Activated CD4-positive, alpha-beta T cell treated with anti-CD3 and anti-CD28 coated beads, Interleukin-2, amount 50 U/mL, for 1 hour (primary cell): ENCODE measurements at regions not wholly inside any gene's neighbourhood (a gene's known extent, or its start where the extent isn't known, plus 50 kb on each side); places are given as distances from the start of the nearest gene placed in this dataset.
"Not testable (repeated sequence)": the region's sequence is repeated elsewhere in the genome, so short reads cannot be mapped to it uniquely, and the experiment has no call there.

ENCODE experiments used
- DNase-seq: peaks from one replicate; pipeline ENCODE4 v3.0.0-alpha.2; 2020

- no peak for DNase-seq
Measured at GRCh38 chr12:68984796-68985573, 52.0 kb upstream of the CPM start.

- not testable (repeated sequence) for DNase-seq
Measured at GRCh38 chr12:68997526-68997925, 64.6 kb upstream of the CPM start.

- DNase-seq: no peak
Measured at GRCh38 chr12:68998041-68998440, 65.1 kb upstream of the CPM start.

- no peak for DNase-seq
Measured at GRCh38 chr12:69000074-69000473, 67.1 kb upstream of the CPM start.

- no peak for DNase-seq
Measured at GRCh38 chr12:69000540-69001243, 67.7 kb upstream of the CPM start.

DNA sequence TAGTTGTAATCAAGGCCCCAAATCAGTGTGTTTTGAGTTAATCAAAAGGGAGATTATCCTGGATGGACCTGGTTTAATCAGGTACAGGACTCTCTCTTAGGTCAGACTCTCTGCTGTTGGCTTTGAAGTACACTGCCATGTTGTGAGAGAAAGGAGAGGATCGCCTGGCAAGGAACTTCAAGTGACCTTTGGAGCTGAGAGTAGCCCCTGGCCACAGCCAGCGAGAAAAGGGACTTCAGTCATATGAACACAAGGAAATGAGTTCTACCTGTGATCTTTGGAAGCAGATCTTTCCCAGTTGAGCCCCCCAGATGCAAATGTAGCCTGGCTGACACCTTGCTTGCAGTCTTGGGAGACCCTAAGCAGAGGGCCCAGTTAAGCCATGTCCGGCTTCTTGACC, 68.3 kb upstream of the CPM start:
- no peak for DNase-seq

- no peak for DNase-seq
Measured at GRCh38 chr12:69002969-69003368, 70.0 kb upstream of the CPM start.

- DNase-seq: no peak
Measured at GRCh38 chr12:69003991-69004390, 71.0 kb upstream of the CPM start.

GRCh38 chr12:69007101-69007854, 74.3 kb upstream of the CPM start:
- no peak for DNase-seq

GRCh38 chr12:69007855-69008351, 74.9 kb upstream of the CPM start:
- DNase-seq: no peak

GRCh38 chr12:69008520-69008919, 75.5 kb upstream of the CPM start:
- no peak for DNase-seq

DNA sequence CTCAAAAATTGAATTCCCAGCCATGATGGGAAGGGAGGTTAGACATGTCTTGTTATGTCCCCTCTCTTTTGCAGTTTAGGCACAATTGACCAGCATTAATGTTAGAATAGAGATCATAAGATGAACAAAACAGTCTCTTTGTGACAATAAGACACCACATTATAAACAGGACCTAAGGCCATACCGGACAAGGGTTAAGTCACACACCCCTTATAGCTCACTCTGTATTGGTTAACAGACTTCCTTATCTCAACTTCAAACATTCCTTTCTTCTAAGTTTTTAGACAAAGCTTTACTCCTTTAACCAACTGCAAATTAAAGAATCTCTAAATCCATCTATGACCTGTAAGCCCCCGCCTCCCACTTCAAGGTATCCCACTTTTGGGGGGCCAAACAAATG, 81.1 kb upstream of the CPM start:
- DNase-seq: no peak

- no peak for DNase-seq
Measured at GRCh38 chr12:69015017-69015416, 82.0 kb upstream of the CPM start.

DNA sequence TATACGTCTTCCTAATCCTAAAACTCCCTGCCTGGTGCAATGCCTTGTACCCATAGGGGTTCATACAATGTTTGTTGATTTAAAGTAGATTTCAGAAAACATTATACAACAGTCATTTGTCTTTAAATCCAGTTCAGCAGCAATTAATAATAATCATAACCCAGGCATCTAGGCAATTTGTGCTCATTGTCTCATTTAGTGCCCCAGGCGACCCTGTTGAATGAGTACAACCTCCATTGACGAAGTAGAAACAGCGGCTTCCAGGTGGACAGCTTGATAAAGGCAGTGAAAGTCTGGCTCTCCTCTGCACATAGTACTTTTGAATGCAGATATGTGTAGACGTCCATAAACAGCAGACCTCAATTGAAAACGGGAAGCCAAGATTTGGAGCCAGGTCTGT, 82.9 kb upstream of the CPM start:
- DNase-seq: no peak

- no peak for DNase-seq
Measured at GRCh38 chr12:69019082-69019481, 86.1 kb upstream of the CPM start.

DNA sequence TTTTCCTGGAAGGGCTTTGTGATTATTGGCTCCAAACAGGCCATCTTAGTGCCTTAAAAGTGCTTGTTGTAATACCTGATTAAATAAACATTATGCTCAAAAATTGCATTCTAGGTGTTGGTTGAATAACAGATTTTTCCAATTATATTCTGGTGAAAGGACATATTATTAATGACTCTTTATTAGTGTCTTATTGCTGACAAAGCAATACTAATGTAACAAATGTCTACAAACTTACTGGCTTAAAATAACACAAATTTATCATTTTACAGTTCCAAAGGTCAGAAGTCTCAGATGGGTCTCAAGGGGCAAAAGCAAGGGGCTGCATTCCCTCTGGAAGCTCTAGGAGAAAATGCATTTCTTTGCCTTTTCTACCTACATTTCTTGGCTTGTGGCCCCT, 86.9 kb upstream of the CPM start:
- DNase-seq: no peak

DNA sequence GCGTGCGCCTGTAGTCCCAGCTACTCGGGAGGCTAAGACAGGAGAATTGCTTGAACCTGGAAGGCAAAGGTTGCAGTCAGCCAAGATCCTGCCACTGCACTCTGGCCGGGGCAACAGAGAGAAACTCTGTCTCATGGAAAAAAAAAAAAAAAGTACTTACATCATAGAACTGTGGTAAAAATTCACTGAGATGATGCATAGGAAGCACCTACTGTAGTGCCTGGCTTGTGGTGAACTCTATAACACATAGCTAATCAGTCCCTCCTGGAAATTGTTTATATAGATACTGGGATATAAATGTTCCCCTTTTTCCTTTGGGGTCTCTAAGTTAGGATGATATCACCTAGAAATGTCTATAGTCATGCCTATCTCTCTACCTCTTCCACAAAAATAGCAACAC, 89.7 kb upstream of the CPM start:
- no peak for DNase-seq

- no peak for DNase-seq
Measured at GRCh38 chr12:69023840-69024239, 90.9 kb upstream of the CPM start.

DNA sequence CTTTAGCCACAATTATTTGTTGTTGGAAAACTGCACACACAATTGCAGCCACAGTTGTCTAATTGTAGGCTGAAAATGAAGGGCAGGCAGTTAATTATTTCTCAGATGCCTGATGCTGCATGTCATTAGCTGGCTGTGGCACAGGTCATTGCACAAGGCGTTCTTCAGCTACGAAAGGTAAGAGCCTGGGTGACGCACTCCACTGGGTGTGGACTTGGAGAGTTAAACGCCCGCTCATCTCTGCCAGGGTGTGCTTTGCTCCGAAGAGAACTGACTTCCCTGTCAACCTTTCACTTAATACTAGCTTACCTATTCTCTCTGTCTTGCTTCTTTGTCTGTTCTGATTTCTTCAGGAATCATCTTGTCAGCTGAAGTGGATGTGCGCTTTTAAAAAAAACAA, 91.4 kb upstream of the CPM start:
- DNase-seq: no peak

- DNase-seq: no peak
Measured at GRCh38 chr12:69024907-69025306, 91.9 kb upstream of the CPM start.

DNA sequence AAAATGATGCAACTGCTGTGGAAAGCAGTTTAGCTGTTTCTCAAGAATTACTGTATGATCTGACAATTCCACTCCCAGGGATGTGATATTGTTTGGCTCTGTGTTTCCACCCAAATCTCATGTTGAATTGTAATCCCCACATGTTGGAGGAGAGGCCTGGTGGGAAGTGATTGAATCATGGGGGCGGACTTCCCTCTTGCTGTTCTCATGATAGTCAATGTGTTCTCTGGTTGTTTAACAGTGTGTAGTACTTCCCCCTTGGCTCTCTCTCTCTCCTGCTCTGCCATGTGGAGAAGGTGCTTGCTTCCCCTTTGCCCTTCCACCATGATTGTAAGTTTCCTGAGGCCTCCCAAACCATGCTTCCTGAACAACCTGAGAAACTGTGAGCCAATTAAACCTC, 93.4 kb upstream of the CPM start:
- DNase-seq: no peak

- no peak for DNase-seq
Measured at GRCh38 chr12:69027411-69027881, 94.5 kb upstream of the CPM start.

DNA sequence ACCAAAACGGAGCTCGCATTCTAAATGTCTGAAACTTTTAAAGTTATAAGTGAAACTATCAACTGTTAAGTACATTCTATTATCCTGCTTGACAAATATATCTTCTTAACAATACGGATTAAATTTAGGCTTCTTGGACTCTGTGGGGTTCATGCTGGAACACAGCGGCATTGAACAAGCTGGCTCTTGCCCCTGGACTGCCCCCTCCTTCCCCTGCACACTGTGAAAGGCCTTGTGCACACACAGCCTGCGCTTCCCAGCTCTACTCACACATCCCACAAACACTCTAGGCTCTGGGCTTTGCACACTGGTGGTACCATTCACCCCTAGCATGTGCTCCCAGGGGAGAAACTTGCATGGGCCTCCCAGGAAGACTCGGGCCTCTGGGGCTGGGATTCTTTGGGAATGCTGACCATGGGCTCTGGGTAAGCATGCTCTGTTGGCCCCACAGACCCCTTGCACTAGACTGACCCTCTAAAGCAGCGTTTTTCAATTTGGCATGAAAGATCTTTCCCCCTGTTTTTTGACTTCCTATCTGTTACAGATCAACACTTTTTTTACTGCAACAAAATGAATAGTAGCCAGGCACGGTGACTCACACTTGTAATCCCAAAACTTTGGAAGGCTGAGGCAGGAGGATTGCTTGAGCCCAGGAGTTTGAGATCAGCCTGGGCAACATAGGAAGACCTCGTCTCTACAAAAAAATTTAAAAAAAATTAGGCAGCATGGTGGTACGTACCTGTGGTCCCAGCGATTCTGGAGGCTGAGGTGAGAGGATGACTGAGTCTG, 96.2 kb upstream of the CPM start:
- no peak for DNase-seq
